Lower lobe of right lung (tissue), 2 donors: ENCODE measurements at regions not wholly inside any gene's neighbourhood (a gene's known extent, or its start where the extent isn't known, plus 50 kb on each side); places are given as distances from the start of the nearest gene placed in this dataset.

Source experiments
- ATAC-seq, 2 donors: fragments of 200-7000 bp; cut with Tn5 transposase; one replicate each; pipeline ENCODE4 v1.9.1; 2020 to 2022; ENCODE audit warnings: mild to moderate bottlenecking in 2 of 2, moderate library complexity in 2 of 2
- DNase-seq: peaks from one replicate; pipeline ENCODE4 v3.0.0-alpha.2; 2020
- H3K27ac ChIP-seq: fragments of 200-600 bp; one replicate; pipeline ENCODE4 v1.8.0; 2022
- H3K27me3 ChIP-seq: fragments of 200-600 bp; one replicate; pipeline ENCODE4 v1.8.0; 2022; ENCODE audit warnings: low read depth
- H3K36me3 ChIP-seq: fragments of 200-600 bp; one replicate; pipeline ENCODE4 v1.8.0; 2022; ENCODE audit warnings: mild to moderate bottlenecking
- H3K4me1 ChIP-seq: fragments of 200-600 bp; one replicate; pipeline ENCODE4 v1.8.0; 2022
- H3K4me3 ChIP-seq: fragments of 200-600 bp; one replicate; pipeline ENCODE4 v1.8.0; 2022; ENCODE audit warnings: mild to moderate bottlenecking
- H3K9me3 ChIP-seq: fragments of 200-600 bp; one replicate; pipeline ENCODE4 v1.8.0; 2022
- intact Hi-C: fragments of 100-400 bp; cut with DNase I; formaldehyde crosslinking; loops from one replicate; pipeline ENCODE4 v1.11.0; 2022
- TF ChIP-seq, protein P1 (sequence below): fragments of 200-600 bp; IDR thresholded peaks from one replicate; pipeline ENCODE4 v1.8.0; 2022; ENCODE audit warnings: antibody characterized with exemption, mild to moderate bottlenecking
- donor health status: DM: no; HTN: yes; CAD: no; lungs with severe emphysema.

GRCh38 chr4:35690271-35690670 lies 554.0 kb downstream of the ARAP2 start:
- Histone ChIP-seq H3K27me3 (no peaks in the 10 kb centered on the region), H3K36me3 (no peaks in the 10 kb centered on the region), H3K4me3 (no peak overlapping the region), H3K27ac (no peak overlapping the region), H3K9me3 (no peaks in the 10 kb centered on the region), H3K4me1 (no peaks in the 10 kb centered on the region)
- intact Hi-C loops, result no loop called here
- TF ChIP-seq, protein P1, sequence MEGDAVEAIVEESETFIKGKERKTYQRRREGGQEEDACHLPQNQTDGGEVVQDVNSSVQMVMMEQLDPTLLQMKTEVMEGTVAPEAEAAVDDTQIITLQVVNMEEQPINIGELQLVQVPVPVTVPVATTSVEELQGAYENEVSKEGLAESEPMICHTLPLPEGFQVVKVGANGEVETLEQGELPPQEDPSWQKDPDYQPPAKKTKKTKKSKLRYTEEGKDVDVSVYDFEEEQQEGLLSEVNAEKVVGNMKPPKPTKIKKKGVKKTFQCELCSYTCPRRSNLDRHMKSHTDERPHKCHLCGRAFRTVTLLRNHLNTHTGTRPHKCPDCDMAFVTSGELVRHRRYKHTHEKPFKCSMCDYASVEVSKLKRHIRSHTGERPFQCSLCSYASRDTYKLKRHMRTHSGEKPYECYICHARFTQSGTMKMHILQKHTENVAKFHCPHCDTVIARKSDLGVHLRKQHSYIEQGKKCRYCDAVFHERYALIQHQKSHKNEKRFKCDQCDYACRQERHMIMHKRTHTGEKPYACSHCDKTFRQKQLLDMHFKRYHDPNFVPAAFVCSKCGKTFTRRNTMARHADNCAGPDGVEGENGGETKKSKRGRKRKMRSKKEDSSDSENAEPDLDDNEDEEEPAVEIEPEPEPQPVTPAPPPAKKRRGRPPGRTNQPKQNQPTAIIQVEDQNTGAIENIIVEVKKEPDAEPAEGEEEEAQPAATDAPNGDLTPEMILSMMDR, result no peak
- ATAC-seq, result no peak
- DNase-seq, result no peak

DNA sequence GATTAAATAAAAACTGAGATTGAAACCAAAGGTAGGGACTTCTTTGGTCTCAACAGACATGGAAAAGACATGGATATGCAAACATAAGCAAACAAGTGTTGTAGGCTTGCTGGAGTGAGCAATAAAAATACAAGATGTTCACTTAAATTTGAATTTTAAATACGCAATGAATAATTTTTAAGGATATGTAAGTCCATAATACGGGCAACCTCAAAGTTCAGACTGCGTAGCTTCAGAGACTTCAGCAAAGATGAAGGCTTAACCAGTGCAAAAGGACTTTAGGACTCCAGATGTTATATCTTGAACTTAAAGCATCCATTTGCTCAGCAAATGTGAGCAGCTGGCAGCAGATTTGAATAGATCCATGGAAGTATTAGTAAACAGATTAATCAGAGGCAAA lies 549.3 kb downstream of the ARAP2 start:
- Histone ChIP-seq H3K4me1 (no peaks in the 10 kb centered on the region), H3K27ac (no peak overlapping the region), H3K27me3 (no peaks in the 10 kb centered on the region), H3K9me3 (no peaks in the 10 kb centered on the region), H3K36me3 (no peaks in the 10 kb centered on the region), H3K4me3 (no peak overlapping the region)
- no peak for ATAC-seq
- TF ChIP-seq, protein P1, result no peak
- intact Hi-C loops, result no loop called here
- no peak for DNase-seq

DNA sequence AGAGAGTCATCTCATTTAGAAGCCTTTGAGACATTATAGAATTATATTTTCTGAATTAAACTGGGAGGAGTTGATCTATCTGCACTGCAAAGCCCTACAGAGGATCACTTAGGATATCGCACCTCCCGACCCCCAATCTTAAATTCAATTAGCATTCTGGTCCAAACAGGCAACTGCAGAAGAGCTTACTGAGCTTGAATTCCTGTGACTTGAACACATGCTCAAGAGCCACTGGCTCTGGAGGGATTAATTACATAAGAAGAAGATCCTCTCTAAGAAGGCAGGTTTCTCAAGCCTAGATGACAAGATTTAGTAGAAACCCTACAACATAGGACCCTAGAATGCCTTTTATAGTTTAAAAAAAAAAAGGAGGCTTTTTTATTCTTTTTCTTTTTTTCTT lies 548.9 kb downstream of the ARAP2 start:
- no peaks in the 10 kb centered on the region for H3K36me3 ChIP-seq
- H3K4me3 ChIP-seq, result no peak overlapping the region
- H3K4me1 ChIP-seq, result no peaks in the 10 kb centered on the region
- no peaks in the 10 kb centered on the region for H3K9me3 ChIP-seq
- DNase-seq (no peak), ATAC-seq (no peak)
- no peak overlapping the region for H3K27ac ChIP-seq
- intact Hi-C loops, result no loop called here
- TF ChIP-seq, protein P1, result no peak
- H3K27me3 ChIP-seq, result no peaks in the 10 kb centered on the region

GRCh38 chr4:35697210-35697736 lies 547.0 kb downstream of the ARAP2 start:
- Histone ChIP-seq H3K9me3 (no peaks in the 10 kb centered on the region), H3K4me3 (no peak overlapping the region), H3K4me1 (no peaks in the 10 kb centered on the region), H3K27ac (no peak overlapping the region), H3K36me3 (no peaks in the 10 kb centered on the region), H3K27me3 (no peaks in the 10 kb centered on the region)
- TF ChIP-seq, protein P1, result no peak
- intact Hi-C loops, result no loop called here
- no peak for DNase-seq
- no peak for ATAC-seq

GRCh38 chr4:35700663-35701062 lies 543.7 kb downstream of the ARAP2 start:
- Histone ChIP-seq H3K36me3 (no peaks in the 10 kb centered on the region), H3K4me3 (no peak overlapping the region), H3K27ac (no peak overlapping the region), H3K9me3 (no peaks in the 10 kb centered on the region), H3K4me1 (no peaks in the 10 kb centered on the region), H3K27me3 (no peaks in the 10 kb centered on the region)
- no peak for ATAC-seq
- DNase-seq, result no peak
- TF ChIP-seq, protein P1, result no peak
- intact Hi-C loops, result no loop called here

GRCh38 chr4:35709080-35709479 lies 535.2 kb downstream of the ARAP2 start:
- H3K4me1 ChIP-seq, result no peaks in the 10 kb centered on the region
- H3K4me3 ChIP-seq, result no peak overlapping the region
- ATAC-seq (no peak), DNase-seq (no peak)
- H3K27me3 ChIP-seq, result no peaks in the 10 kb centered on the region
- H3K36me3 ChIP-seq, result no peaks in the 10 kb centered on the region
- H3K9me3 ChIP-seq, result peaks cover 15% of the 10 kb centered on the region
- H3K27ac ChIP-seq, result no peak overlapping the region
- intact Hi-C loops, result no loop called here
- TF ChIP-seq, protein P1, result no peak
